IMR-90 (cell line): ENCODE measurements at regions not wholly inside any gene's neighbourhood (a gene's known extent, or its start where the extent isn't known, plus 50 kb on each side); places are given as distances from the start of the nearest gene placed in this dataset.

Source experiments
- ATAC-seq: fragments of 200-7000 bp; cut with Tn5 transposase; 2 replicates; pipeline ENCODE4 v1.9.1; 2020; ENCODE audit warnings: low read depth, mild to moderate bottlenecking, moderate library complexity
- BruUV-seq: library from RNA; stranded (reverse); fragments of 400-500 nt; replicated peaks from 2 replicates; lab custom pipeline; 2021; lab: Mats Ljungman, UMichigan
- CTCF ChIA-PET: fragments of 300-600 bp; formaldehyde crosslinking; extraction: SDS; loops from one replicate; lab custom pipeline; 2021; ENCODE audit warnings: antibody characterized with exemption; lab: Yijun Ruan, JAX
- POLR2A ChIA-PET: fragments of 300-600 bp; sonication (Branson Sonifier 250); formaldehyde crosslinking; loops from one replicate; lab custom pipeline; 2022; ENCODE audit warnings: antibody characterized with exemption; ENCODE audit not compliant: unreplicated experiment; lab: Charles Lee
- DNase-seq: peaks from one replicate; pipeline ENCODE4 v3.0.0; 2013
- H2AFZ ChIP-seq: replicated peaks from 2 replicates; pipeline ENCODE3; 2013; ENCODE audit warnings: low read length, mild to moderate bottlenecking; ENCODE audit not compliant: poor library complexity
- H2AK5ac ChIP-seq: 2 replicates; pipeline ENCODE4 v1.6.1; 2013; ENCODE audit warnings: low read depth, low read length, inconsistent platforms
- H2AK9ac ChIP-seq: replicated peaks from 2 replicates; pipeline ENCODE3; 2013; ENCODE audit warnings: mild to moderate bottlenecking, low read depth, low read length, moderate library complexity; ENCODE audit not compliant: poor library complexity
- H2BK120ac ChIP-seq: 2 replicates; pipeline ENCODE4 v1.6.1; 2013; ENCODE audit warnings: low read depth, low read length, inconsistent platforms
- H2BK15ac ChIP-seq: 3 replicates; pipeline ENCODE4 v1.6.1; 2013; ENCODE audit warnings: low read depth, low read length, inconsistent platforms
- H2BK20ac ChIP-seq: 2 replicates; pipeline ENCODE4 v1.6.1; 2013; ENCODE audit warnings: low read depth, mild to moderate bottlenecking, inconsistent platforms, low read length, moderate library complexity
- H2BK5ac ChIP-seq: 2 replicates; pipeline ENCODE4 v1.6.1; 2013; ENCODE audit warnings: mild to moderate bottlenecking, low read depth, low read length, inconsistent platforms; ENCODE audit not compliant: poor library complexity, severe bottlenecking
- H3K14ac ChIP-seq: replicated peaks from 2 replicates; pipeline ENCODE4 v1.6.1; 2013; ENCODE audit warnings: low read depth, low read length, inconsistent platforms
- H3K18ac ChIP-seq: 2 replicates; pipeline ENCODE4 v1.6.1; 2013; ENCODE audit warnings: low read depth, low read length, control low read depth
- H3K23ac ChIP-seq: 2 replicates; pipeline ENCODE4 v1.6.1; 2013; ENCODE audit warnings: low read depth, low read length, inconsistent platforms
- H3K27ac ChIP-seq: 2 replicates; pipeline ENCODE4 v1.5.1; 2013; ENCODE audit warnings: mild to moderate bottlenecking, control low read depth, low read length; ENCODE audit not compliant: insufficient read depth
- H3K27me3 ChIP-seq: 2 replicates; pipeline ENCODE4 v1.6.1; 2013; ENCODE audit warnings: low read length; ENCODE audit not compliant: control insufficient read depth, insufficient read depth
- H3K36me3 ChIP-seq: 2 replicates; pipeline ENCODE4 v1.6.1; 2013; ENCODE audit warnings: low read length, mixed read lengths; ENCODE audit not compliant: control insufficient read depth, insufficient read depth
- H3K4ac ChIP-seq: 2 replicates; pipeline ENCODE4 v1.6.1; 2013; ENCODE audit warnings: low read depth, low read length, inconsistent platforms
- H3K4me1 ChIP-seq: 2 replicates; pipeline ENCODE4 v1.6.1; 2013; ENCODE audit warnings: low read length, mixed read lengths; ENCODE audit not compliant: control insufficient read depth, insufficient read depth
- H3K4me2 ChIP-seq: 2 replicates; pipeline ENCODE4 v1.6.1; 2013; ENCODE audit warnings: low read depth, mild to moderate bottlenecking, control low read depth, low read length, moderate library complexity
- H3K4me3 ChIP-seq: 2 replicates; pipeline ENCODE4 v1.5.1; 2013; ENCODE audit warnings: low read depth, mild to moderate bottlenecking, control low read depth, low read length, moderate library complexity; ENCODE audit not compliant: insufficient read depth
- H3K56ac ChIP-seq: 2 replicates; pipeline ENCODE4 v1.6.1; 2013; ENCODE audit warnings: low read length, inconsistent platforms; ENCODE audit not compliant: insufficient read depth; ENCODE audit errors: extremely low read depth
- H3K79me1 ChIP-seq, 2 experiments: 2 replicates each; pipeline ENCODE4 v1.6.1; 2013; ENCODE audit warnings: low read length in 2 of 2, inconsistent platforms in 1 of 2, low read depth in 1 of 2
- H3K9ac ChIP-seq: 2 replicates; pipeline ENCODE4 v1.6.1; 2013; ENCODE audit warnings: low read depth, low read length, control low read depth
- H3K9me1 ChIP-seq: 2 replicates; pipeline ENCODE4 v1.6.1; 2013; ENCODE audit warnings: low read length, inconsistent platforms; ENCODE audit not compliant: insufficient read depth
- H3K9me3 ChIP-seq: 2 replicates; pipeline ENCODE4 v1.6.1; 2013; ENCODE audit warnings: low read length; ENCODE audit not compliant: control insufficient read depth, insufficient read depth
- H4K20me1 ChIP-seq: 2 replicates; pipeline ENCODE4 v1.6.1; 2013; ENCODE audit warnings: low read length, inconsistent platforms; ENCODE audit not compliant: insufficient read depth
- H4K5ac ChIP-seq: 2 replicates; pipeline ENCODE4 v1.6.1; 2013; ENCODE audit warnings: mild to moderate bottlenecking, low read depth, low read length, control low read depth
- H4K8ac ChIP-seq, 2 experiments: 2 replicates each; pipeline ENCODE4 v1.6.1; 2013; ENCODE audit warnings: low read depth in 2 of 2, low read length in 2 of 2, control low read depth in 1 of 2, inconsistent platforms in 1 of 2
- H4K91ac ChIP-seq: 2 replicates; pipeline ENCODE4 v1.6.1; 2013; ENCODE audit warnings: low read depth, low read length, inconsistent platforms; ENCODE audit not compliant: insufficient read depth
- CEBPB ChIP-seq: IDR thresholded peaks from 2 replicates; pipeline ENCODE4 v1.6.1; 2012; ENCODE audit warnings: low read depth, low read length, improper control_type of control experiment
- CHD1 ChIP-seq: IDR thresholded peaks from 2 replicates; pipeline ENCODE4 v1.6.1; 2012; ENCODE audit warnings: low read depth, low read length, improper control_type of control experiment
- CTCF ChIP-seq: conservative IDR thresholded peaks from 2 replicates; pipeline ENCODE4 v1.5.1; 2012; ENCODE audit warnings: mild to moderate bottlenecking, low read depth, low read length, improper control_type of control experiment
- ELK1 ChIP-seq: fragments of 150-350 bp; IDR thresholded peaks from 2 replicates; pipeline ENCODE4 v1.6.1; 2016; ENCODE audit warnings: low read depth, mild to moderate bottlenecking, low read length, moderate library complexity, borderline replicate concordance
- FOS ChIP-seq: fragments of 150-350 bp; IDR thresholded peaks from 2 replicates; pipeline ENCODE4 v1.6.1; 2016; ENCODE audit warnings: low read depth, low read length
- MAFK ChIP-seq: IDR thresholded peaks from 2 replicates; pipeline ENCODE4 v1.6.1; 2012; ENCODE audit warnings: low read depth, low read length, improper control_type of control experiment
- MAZ ChIP-seq: IDR thresholded peaks from 2 replicates; pipeline ENCODE4 v1.6.1; 2012; ENCODE audit warnings: low read depth, mild to moderate bottlenecking, low read length, improper control_type of control experiment, moderate library complexity, borderline replicate concordance
- MXI1 ChIP-seq: IDR thresholded peaks from 2 replicates; pipeline ENCODE4 v1.6.1; 2012; ENCODE audit warnings: low read depth, mild to moderate bottlenecking, low read length, moderate library complexity, borderline replicate concordance
- POLR2A ChIP-seq: IDR thresholded peaks from 2 replicates; pipeline ENCODE4 v1.6.1; 2012; ENCODE audit warnings: mild to moderate bottlenecking, low read depth, low read length
- RAD21 ChIP-seq: IDR thresholded peaks from 2 replicates; pipeline ENCODE4 v1.6.1; 2012; ENCODE audit warnings: low read length, improper control_type of control experiment
- RCOR1 ChIP-seq: IDR thresholded peaks from 2 replicates; pipeline ENCODE4 v1.6.1; 2012; ENCODE audit warnings: mild to moderate bottlenecking, low read length, improper control_type of control experiment; ENCODE audit not compliant: insufficient replicate concordance
- RFX5 ChIP-seq: IDR thresholded peaks from 2 replicates; pipeline ENCODE4 v1.8.0; 2012; ENCODE audit warnings: low read depth, mild to moderate bottlenecking, low read length, moderate library complexity
- SMC3 ChIP-seq: fragments of 150-350 bp; IDR thresholded peaks from 2 replicates; pipeline ENCODE4 v1.6.1; 2016; ENCODE audit warnings: low read depth, mild to moderate bottlenecking, antibody characterized with exemption, low read length, moderate library complexity
- USF2 ChIP-seq: fragments of 150-350 bp; IDR thresholded peaks from 2 replicates; pipeline ENCODE4 v1.6.1; 2017; ENCODE audit warnings: mild to moderate bottlenecking, antibody characterized with exemption, low read length, low read depth
- WGBS, 2 experiments: methylation state at CpG; one replicate each; pipeline versions ENCODE4 v1.1.5 to v1.1.7; 2013; ENCODE audit warnings: missing lambda C conversion rate in 2 of 2; ENCODE audit not compliant: insufficient read length in 1 of 2; ENCODE audit errors: extremely low coverage in 2 of 2; 5-methylcytosine and 5-hydroxymethylcytosine counted together
- dilution Hi-C: fragments of 300-500 bp; cut with HindIII; formaldehyde crosslinking; loops from one replicate; pipeline ENCODE4 v1.14.3; 2018; ENCODE audit warnings: low sequenced_read_pairs; ENCODE audit not compliant: unreplicated experiment
- in situ Hi-C: fragments of 300-500 bp; cut with MboI; formaldehyde crosslinking; loops from 3 replicates; pipeline ENCODE4 v1.14.3; 2019; ENCODE audit warnings: low sequenced_read_pairs, inconsistent platforms, mixed read lengths
- intact Hi-C: fragments of 100-400 bp; cut with micrococcal nuclease; formaldehyde crosslinking; loops from 2 replicates; pipeline ENCODE4 v1.10.0; 2022

- TF ChIP-seq ELK1 (no peak), SMC3 (no peak), RAD21 (no peak), MXI1 (no peak), MAFK (no peak), USF2 (no peak), POLR2A (no peak), RCOR1 (no peak), CHD1 (no peak), CEBPB (no peak), MAZ (no peak), FOS (no peak), CTCF (no peak), RFX5 (no peak)
- no peak overlapping the region for H2AFZ ChIP-seq
- dilution Hi-C loops (no loop called here), intact Hi-C loops (no loop called here), in situ Hi-C loops (no loop called here)
- no peak overlapping the region for H3K23ac ChIP-seq
- no peak overlapping the region for H2BK120ac ChIP-seq
- H4K20me1 ChIP-seq = no peaks in the 10 kb centered on the region
- no peaks in the 10 kb centered on the region for H3K79me1 ChIP-seq
- H3K4me2 ChIP-seq = no peak overlapping the region
- no peak overlapping the region for H3K9ac ChIP-seq
- H2BK15ac ChIP-seq = no peak overlapping the region
- no peak overlapping the region for H3K27ac ChIP-seq
- CTCF ChIA-PET = no interaction called here
- H3K27me3 ChIP-seq = no peaks in the 10 kb centered on the region
- H3K14ac ChIP-seq = no peak overlapping the region
- no peak overlapping the region for H3K4ac ChIP-seq
- ATAC-seq (no peak), DNase-seq (no peak)
- H3K36me3 ChIP-seq = no peaks in the 10 kb centered on the region
- BruUV-seq = no TSS peak
- POLR2A ChIA-PET = no interaction called here
- no peak overlapping the region for H2AK5ac ChIP-seq
- H2BK5ac ChIP-seq = no peak overlapping the region
- H3K9me3 ChIP-seq = no peaks in the 10 kb centered on the region; the same call in 1 of the 2 replicates
- no peak overlapping the region for H2BK20ac ChIP-seq
- H4K8ac ChIP-seq = no peak overlapping the region
- H3K9me1 ChIP-seq = no peaks in the 10 kb centered on the region
- no peak overlapping the region for H3K56ac ChIP-seq
- no peak overlapping the region for H4K91ac ChIP-seq
- WGBS, 2 experiments = no CpG with 5 or more reads among the region's 2 CpGs
- H3K4me3 ChIP-seq = no peak overlapping the region
- no peaks in the 10 kb centered on the region for H3K4me1 ChIP-seq
- no peak overlapping the region for H4K5ac ChIP-seq
- H2AK9ac ChIP-seq = peak overlapping the region; percentile 63
- no peak overlapping the region for H3K18ac ChIP-seq
These were observed 70.9 kb upstream of the SAMSN1 start for GRCh38 chr21:14617040-14617393.
